ENCODE measurements at regions not wholly inside any gene's neighbourhood (a gene's known extent, or its start where the extent isn't known, plus 50 kb on each side); places are given as distances from the start of the nearest gene placed in this dataset.

GRCh38 chr17:83144421-83145357 is 65.3 kb downstream of the METRNL start:
- DNase-seq: no peak

DNA sequence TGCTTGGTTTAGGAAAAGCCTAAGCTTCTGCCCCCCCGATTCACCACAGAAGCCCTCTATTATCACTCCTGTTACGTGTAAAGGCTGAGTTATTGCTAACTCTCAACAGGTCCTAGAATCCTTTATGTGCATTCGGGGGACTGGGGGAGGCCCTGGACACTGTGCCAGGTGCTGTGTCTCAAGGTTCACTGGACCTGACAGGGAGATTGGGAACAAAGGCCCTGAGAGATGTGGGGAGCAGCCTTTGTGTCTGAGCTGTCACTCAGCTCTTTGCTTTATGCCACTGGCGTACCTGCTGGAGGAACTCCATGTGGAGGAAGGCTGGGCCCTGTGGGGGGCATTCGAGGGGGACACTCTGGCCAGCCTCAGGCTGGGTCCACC is 65.9 kb downstream of the METRNL start:
- DNase-seq: no peak

GRCh38 chr17:83145831-83146230 is 66.4 kb downstream of the METRNL start:
- no peak for DNase-seq

GRCh38 chr17:83146347-83146746 is 66.9 kb downstream of the METRNL start:
- no peak for DNase-seq

- no peak for DNase-seq
Observed at GRCh38 chr17:83147280-83147679, 67.9 kb downstream of the METRNL start.

- no peak for DNase-seq
Observed at GRCh38 chr17:83148317-83149028, 69.1 kb downstream of the METRNL start.

DNA sequence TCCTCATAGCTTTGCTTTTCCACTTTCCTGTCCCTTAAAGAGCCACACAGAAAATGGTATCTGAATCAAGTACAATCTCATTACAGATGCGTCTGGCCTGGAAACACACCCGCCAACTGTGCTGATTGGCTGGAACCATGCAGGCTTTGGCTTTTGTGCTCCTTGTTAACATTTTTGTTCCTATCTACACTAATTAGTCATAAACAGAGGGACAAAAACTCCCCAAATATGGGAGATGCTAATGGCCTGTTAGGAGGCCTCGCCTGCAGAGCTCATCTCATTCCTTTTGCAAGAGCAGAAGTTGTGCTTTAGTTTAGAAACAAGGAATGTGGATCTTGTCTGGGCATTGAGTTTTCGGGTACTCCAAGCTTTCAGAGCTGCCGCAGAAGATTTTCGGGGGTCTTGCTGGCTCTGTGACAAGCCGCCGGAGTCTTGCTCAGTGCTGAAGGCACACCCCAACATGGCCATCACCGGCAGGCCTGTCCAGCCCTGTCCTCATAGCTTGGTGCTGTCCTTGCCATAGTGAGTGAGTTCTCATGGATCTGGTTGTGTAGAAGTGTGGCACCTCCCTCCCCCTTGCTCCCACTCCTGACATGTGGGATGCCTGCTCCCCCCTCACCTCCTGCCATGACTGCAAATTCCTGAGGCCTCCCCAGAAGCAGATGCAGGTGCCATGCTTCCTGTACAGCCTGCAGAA is 69.8 kb downstream of the METRNL start:
- no peak for DNase-seq

DNA sequence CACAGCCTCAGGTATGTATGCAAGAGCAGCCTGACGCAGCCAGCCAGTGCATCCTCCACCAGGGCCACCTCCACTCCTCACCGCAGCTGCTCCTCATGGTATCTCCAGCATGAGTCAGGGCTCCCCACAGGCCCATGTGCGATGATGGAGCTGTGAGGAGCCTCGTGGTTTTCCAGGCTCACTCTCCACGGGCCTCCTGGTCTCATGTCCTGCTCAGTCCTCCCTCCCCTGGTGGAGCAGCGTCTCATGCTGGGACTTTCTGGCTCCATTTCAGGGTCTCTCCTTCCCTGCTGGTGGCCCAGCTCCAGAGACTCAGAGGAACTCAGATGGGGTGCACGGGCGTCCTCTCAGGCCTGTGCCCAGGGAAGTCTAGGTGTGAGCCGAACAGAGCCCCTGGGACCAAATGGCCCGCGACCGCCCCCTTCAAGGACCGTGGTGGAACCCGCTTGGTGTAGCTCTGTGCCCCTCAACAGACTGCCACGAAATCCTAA is 70.4 kb downstream of the METRNL start:
- no peak for DNase-seq

- no peak for DNase-seq
Observed at GRCh38 chr17:83150369-83151055, 71.1 kb downstream of the METRNL start.

DNA sequence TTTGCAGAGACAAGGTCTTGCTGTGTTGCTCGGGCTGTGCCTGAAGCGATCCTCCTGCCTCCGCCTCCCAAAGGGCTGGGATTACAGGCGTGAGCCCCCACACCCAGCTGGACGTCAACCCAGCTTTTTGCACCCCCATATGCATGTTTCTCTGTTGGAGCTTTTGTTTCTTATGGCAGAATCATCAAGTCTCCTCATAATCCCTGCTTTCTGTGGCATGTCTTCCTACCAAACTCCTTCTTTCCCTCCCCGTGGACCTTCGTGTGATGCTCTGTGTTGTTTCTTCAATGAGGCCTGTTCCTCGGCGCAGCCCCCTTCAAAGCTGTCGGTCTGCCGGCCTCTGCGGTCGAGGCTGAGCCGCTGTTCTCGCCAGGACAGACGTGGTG is 71.6 kb downstream of the METRNL start:
- DNase-seq: no peak

DNA sequence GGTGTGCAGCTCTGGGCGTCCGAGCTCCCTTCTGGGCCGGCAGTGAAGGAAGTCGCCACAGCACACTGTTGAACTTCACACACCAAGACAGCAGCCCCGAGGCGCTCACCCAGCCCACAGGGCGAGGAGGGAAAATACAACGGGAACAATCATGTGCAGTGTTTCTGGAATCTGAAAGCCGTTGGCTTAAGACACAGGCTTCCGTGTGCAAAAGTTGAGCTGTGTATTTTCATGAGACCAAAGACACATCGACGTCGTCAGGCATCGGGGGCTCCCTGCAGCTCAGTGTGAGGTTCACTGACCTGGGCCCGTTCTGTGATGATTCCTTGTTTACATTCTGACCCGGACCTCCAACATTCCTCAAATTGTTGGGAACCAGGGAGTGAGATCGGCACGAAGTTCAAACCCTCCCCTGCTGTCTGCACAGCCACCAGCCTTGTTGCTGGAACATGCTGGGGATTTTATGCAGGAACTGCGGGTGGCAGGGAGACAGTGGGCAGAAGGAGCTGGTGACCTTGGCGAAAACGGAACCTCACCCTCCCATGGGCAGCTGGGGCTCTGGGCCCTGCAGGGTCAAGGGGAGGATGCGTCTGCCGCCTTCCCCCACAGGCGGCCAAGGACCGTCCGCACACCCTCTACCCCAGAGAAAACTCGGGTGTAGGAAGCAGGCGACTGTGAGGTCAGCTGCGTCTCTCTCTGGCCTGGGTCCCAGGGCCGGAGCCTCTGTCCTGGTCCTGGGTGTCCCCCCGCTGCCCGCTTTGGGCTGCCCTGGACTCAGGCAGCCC is 72.2 kb downstream of the METRNL start:
- DNase-seq: no peak

DNA sequence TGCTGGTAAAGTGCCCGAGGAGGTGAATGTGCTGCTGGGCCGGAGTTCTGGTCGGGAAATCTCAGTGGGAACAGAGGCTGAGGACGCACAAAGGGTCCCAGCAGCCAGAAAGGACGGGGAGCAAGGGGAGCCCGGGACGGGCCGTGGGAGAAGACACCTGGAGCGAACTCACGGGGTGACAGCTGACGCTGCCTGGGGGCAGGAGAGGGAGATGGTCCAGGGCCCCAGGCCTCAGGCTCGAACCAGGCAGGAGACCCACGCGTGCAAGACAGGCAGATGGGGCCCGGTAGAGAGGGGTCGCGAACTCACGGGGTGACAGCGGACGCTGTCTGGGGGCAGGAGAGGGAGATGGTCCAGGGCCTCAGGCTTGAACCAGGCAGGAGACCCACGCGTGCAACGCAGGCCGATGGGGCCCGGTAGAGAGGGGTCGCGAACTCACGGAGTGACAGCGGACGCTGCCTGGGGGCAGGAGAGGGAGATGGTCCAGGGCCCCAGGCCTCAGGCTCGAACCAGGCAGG is 72.9 kb downstream of the METRNL start:
- DNase-seq: no peak

GRCh38 chr17:83152745-83153611 is 73.6 kb downstream of the METRNL start:
- no peak for DNase-seq

- no peak for DNase-seq
Observed at GRCh38 chr17:83153681-83154310, 74.4 kb downstream of the METRNL start.

DNA sequence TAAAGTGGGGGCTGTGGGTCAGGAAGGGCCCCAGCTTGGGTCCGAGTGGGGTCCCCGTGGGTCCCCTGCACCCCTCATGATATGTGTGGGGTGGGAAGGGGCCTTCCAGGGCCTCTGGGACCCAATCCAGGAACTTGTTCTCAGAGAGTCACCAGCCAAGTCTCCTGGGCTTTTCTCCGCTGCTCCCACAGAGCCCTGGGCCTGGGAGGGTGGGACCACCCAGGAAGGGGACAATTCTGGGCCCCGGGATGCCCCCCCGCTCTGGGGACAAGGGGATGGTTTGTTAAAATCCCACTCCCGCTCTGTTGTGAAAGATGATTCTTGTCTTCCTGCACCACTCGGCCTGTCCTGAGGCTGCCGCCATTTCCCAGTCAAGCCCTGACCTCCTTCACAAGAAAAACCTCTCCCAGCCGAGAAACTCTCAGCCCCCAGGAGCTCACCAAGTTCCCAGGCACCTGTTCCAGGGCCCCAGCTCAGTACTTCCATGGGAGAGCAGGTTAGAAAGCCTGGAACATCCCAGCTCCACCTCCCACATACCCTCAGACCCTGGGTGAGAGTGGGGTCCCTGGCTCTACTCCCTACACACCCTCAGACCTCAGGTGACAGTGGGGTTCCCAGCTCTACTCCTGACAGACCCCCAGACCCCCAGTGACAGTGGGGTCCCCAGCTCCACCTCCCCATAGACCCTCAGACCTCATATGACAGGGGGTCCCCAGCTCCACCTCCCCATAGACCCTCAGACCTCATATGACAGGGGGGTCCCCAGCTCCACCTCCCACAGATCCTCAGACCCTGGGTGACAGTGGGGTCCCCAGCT is 75.1 kb downstream of the METRNL start:
- no peak for DNase-seq

DNA sequence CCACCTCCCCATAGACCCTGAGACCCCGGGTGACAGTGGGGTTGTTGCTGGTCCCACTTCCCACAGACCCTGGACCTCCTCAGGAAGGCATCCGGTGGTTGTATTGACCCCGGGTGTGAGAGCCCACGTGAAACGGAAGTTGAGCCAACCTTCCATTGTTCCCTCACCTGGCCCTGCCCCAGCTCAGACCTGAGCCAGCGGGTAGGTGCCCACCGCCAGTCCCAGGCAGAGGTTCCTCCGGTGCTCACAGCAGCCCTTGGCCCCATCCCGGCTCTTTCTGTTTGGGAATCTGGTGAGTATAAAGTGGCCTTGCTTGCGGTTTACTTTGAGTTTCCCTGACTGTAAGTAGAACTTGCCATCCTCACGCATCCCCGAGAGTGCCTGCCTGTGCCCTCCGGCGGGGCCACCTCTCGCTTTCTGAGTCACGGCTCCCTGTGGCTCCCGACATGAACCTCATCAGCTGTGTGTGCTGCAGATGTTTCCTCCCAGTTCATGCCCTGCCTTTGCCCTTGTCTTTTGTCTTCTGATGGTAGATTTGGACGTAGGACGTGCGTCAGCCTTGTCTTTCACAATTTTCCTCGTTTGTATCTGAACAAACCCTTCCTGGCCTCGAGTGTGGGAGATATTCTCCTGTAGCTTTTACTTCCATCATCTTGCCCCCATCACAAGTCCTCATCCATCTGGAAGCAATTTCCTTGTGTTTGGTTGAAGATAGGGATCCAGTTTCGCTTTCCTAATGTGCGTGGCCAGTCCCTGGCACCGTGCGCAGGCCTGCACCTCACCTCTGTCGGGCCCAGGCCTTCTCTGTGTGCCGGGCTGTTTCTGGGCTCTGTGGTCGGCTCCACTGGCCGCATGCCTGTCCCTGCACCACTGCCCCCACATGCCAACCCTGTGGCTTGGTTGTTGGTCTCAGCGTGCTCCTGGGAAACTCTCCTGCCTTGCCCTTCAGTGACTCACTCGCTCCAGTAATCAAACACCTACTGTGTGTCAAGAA is 76.0 kb downstream of the METRNL start:
- no peak for DNase-seq

GRCh38 chr17:83156408-83156807 is 77.0 kb downstream of the METRNL start:
- DNase-seq: no peak

Measured in activated CD4-positive, alpha-beta T cell treated with anti-CD3 and anti-CD28 coated beads, Interleukin-2, amount 50 U/mL, for 4 hours (primary cell).